ENCODE measurements at regions not wholly inside any gene's neighbourhood (a gene's known extent, or its start where the extent isn't known, plus 50 kb on each side); places are given as distances from the start of the nearest gene placed in this dataset.

GRCh38 chr5:79890930-79891249, 100.2 kb downstream of the MTX3 start:
- no peak for DNase-seq

GRCh38 chr5:79890119-79890929, 100.7 kb downstream of the MTX3 start:
- Histone ChIP-seq H3K4me3 (no peak overlapping the region), H3K4me1 (no peaks in the 10 kb centered on the region), H3K27ac (no peak overlapping the region), H3K36me3 (no peaks in the 10 kb centered on the region), H3K27me3 (peaks cover 0 to 2% (median 0%) of the 10 kb centered on the region in 9 donors), H3K9me3 (peaks cover 0 to 5% (median 0%) of the 10 kb centered on the region in 12 donors)
- no peak for TF ChIP-seq POLR2A (IDR thresholded peaks at IDR 0.05)
- no peak for TF ChIP-seq CTCF (IDR thresholded peaks at IDR 0.05)
- ATAC-seq (peak in 2 of 4 donors; percentile 39 to 48), DNase-seq (no peak)
- intact Hi-C loops (cut with DNase I), result no loop called here
- 72 to 89% (median 86%) methylated on average over 4 of the region's 4 CpGs for WGBS, 4 donors

More at GRCh38 chr5:79890930-79891249, 100.2 kb downstream of the MTX3 start:
- TF ChIP-seq POLR2A (IDR thresholded peaks at IDR 0.05), result no peak
- no peak for TF ChIP-seq CTCF (IDR thresholded peaks at IDR 0.05)
- ATAC-seq, result no peak
- intact Hi-C loops (cut with DNase I), result no loop called here
- peaks cover 0 to 2% (median 0%) of the 10 kb centered on the region in 9 donors for H3K27me3 ChIP-seq
- H3K36me3 ChIP-seq, result no peaks in the 10 kb centered on the region
- 90 to 93% (median 92%) methylated on average over 5 of the region's 5 CpGs for WGBS, 4 donors
- H3K4me1 ChIP-seq, result no peaks in the 10 kb centered on the region
- H3K27ac ChIP-seq, result no peak overlapping the region
- peaks cover 0 to 5% (median 0%) of the 10 kb centered on the region in 12 donors for H3K9me3 ChIP-seq
- no peak overlapping the region for H3K4me3 ChIP-seq

- DNase-seq (no peak), ATAC-seq (no peak)
- Histone ChIP-seq H3K36me3 (no peaks in the 10 kb centered on the region), H3K27ac (no peak overlapping the region), H3K4me3 (no peak overlapping the region), H3K9me3 (peaks cover 0 to 5% (median 0%) of the 10 kb centered on the region in 12 donors), H3K27me3 (peaks cover 0 to 2% (median 0%) of the 10 kb centered on the region in 9 donors), H3K4me1 (no peaks in the 10 kb centered on the region)
- TF ChIP-seq POLR2A (IDR thresholded peaks at IDR 0.05) (no peak), CTCF (IDR thresholded peaks at IDR 0.05) (no peak)
- intact Hi-C loops (cut with DNase I), result no loop called here
- 94 to 96% (median 94%) methylated on average over 2 of the region's 2 CpGs for WGBS, 4 donors
Observed at GRCh38 chr5:79888643-79889042, 102.4 kb downstream of the MTX3 start.

GRCh38 chr5:79886925-79887655, 104.0 kb downstream of the MTX3 start:
- DNase-seq (no peak), ATAC-seq (no peak)
- no peak overlapping the region for H3K4me3 ChIP-seq
- H3K27ac ChIP-seq, result no peak overlapping the region
- peaks cover 0 to 5% (median 0%) of the 10 kb centered on the region in 12 donors for H3K9me3 ChIP-seq
- no peaks in the 10 kb centered on the region for H3K4me1 ChIP-seq
- 55 to 67% (median 63%) methylated on average over 10 of the region's 10 CpGs for WGBS, 4 donors
- no peaks in the 10 kb centered on the region for H3K27me3 ChIP-seq
- no peaks in the 10 kb centered on the region for H3K36me3 ChIP-seq
- intact Hi-C loops (cut with DNase I), result no loop called here
- TF ChIP-seq CTCF (IDR thresholded peaks at IDR 0.05) (no peak), POLR2A (IDR thresholded peaks at IDR 0.05) (no peak)
